HCT116 (cell line): ENCODE measurements at regions not wholly inside any gene's neighbourhood (a gene's known extent, or its start where the extent isn't known, plus 50 kb on each side); places are given as distances from the start of the nearest gene placed in this dataset.

Source experiments
- EGR1 ChIP-seq: IDR thresholded peaks from 2 replicates; pipeline ENCODE4 v1.6.1; 2012; ENCODE audit warnings: low read depth
- ELF1 ChIP-seq: IDR thresholded peaks from 2 replicates; pipeline ENCODE4 v1.6.1; 2012; ENCODE audit warnings: low read depth, borderline replicate concordance
- POLR2A ChIP-seq: IDR thresholded peaks from 2 replicates; pipeline ENCODE4 v1.7.0; 2011; ENCODE audit warnings: borderline replicate concordance; ENCODE audit not compliant: insufficient read depth, insufficient read length; ENCODE audit errors: extremely low read depth
- SRF ChIP-seq: IDR thresholded peaks from 2 replicates; pipeline ENCODE4 v1.6.1; 2012; ENCODE audit warnings: low read depth
- TF ChIP-seq, protein P1 (sequence below), 3 experiments: fragments of 200-600 bp in 1 of 3; sonication (generic) in 1 of 3; IDR thresholded peaks in 2 of 3; conservative IDR thresholded peaks in 1 of 3; 2 replicates each; pipeline ENCODE4 v1.5.1; 2012 to 2017; ENCODE audit warnings: low read depth in 2 of 3, low read length in 2 of 3, antibody characterized with exemption in 1 of 3, borderline replicate concordance in 1 of 3, control low read depth in 1 of 3, mild to moderate bottlenecking in 1 of 3, mixed read lengths in 1 of 3, mixed run types in 1 of 3, moderate library complexity in 1 of 3; ENCODE audit not compliant: insufficient read depth in 1 of 3
- TF ChIP-seq, protein P2 (sequence below): IDR thresholded peaks from 2 replicates; pipeline ENCODE4 v1.6.1; 2012
- TF ChIP-seq, protein P3 (sequence below): IDR thresholded peaks from 2 replicates; pipeline ENCODE4 v1.6.1; 2012; ENCODE audit warnings: low read depth

DNA sequence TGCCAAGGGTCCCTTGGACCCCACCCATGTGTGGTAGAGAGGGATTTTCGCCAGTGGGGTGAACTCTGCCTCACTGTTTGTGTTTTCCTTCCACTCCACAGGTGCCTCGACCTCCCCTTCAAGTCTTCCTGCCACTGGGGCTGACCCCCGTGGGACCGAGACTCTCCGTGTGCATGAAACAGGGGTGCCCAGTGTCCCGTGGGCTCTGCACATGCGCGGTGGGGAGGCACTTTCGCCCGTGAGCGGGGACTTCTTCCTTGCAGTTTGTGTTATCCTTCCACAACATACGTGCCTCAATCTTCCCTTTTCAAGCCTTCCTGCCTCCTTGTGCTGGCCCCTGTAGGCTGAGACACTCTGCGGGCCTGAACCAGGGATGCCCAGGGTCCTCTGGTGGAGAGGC, 362.4 kb downstream of the ALG10 start:
- TF ChIP-seq, protein P1, sequence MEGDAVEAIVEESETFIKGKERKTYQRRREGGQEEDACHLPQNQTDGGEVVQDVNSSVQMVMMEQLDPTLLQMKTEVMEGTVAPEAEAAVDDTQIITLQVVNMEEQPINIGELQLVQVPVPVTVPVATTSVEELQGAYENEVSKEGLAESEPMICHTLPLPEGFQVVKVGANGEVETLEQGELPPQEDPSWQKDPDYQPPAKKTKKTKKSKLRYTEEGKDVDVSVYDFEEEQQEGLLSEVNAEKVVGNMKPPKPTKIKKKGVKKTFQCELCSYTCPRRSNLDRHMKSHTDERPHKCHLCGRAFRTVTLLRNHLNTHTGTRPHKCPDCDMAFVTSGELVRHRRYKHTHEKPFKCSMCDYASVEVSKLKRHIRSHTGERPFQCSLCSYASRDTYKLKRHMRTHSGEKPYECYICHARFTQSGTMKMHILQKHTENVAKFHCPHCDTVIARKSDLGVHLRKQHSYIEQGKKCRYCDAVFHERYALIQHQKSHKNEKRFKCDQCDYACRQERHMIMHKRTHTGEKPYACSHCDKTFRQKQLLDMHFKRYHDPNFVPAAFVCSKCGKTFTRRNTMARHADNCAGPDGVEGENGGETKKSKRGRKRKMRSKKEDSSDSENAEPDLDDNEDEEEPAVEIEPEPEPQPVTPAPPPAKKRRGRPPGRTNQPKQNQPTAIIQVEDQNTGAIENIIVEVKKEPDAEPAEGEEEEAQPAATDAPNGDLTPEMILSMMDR (IDR thresholded peaks at IDR 0.05 in 2 of 3, conservative IDR thresholded peaks at IDR 0.05 in 1 of 3; ENCODE audit: borderline replicate concordance in 1 of 3, insufficient read depth in 1 of 3, low read depth in 2 of 3, low read length in 2 of 3), result no peak
- TF ChIP-seq EGR1, result no peak
- no peak for TF ChIP-seq POLR2A
- TF ChIP-seq ELF1, result no peak
- TF ChIP-seq, protein P2, sequence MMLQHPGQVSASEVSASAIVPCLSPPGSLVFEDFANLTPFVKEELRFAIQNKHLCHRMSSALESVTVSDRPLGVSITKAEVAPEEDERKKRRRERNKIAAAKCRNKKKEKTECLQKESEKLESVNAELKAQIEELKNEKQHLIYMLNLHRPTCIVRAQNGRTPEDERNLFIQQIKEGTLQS, result no peak
- no peak for TF ChIP-seq SRF
- TF ChIP-seq, protein P3, sequence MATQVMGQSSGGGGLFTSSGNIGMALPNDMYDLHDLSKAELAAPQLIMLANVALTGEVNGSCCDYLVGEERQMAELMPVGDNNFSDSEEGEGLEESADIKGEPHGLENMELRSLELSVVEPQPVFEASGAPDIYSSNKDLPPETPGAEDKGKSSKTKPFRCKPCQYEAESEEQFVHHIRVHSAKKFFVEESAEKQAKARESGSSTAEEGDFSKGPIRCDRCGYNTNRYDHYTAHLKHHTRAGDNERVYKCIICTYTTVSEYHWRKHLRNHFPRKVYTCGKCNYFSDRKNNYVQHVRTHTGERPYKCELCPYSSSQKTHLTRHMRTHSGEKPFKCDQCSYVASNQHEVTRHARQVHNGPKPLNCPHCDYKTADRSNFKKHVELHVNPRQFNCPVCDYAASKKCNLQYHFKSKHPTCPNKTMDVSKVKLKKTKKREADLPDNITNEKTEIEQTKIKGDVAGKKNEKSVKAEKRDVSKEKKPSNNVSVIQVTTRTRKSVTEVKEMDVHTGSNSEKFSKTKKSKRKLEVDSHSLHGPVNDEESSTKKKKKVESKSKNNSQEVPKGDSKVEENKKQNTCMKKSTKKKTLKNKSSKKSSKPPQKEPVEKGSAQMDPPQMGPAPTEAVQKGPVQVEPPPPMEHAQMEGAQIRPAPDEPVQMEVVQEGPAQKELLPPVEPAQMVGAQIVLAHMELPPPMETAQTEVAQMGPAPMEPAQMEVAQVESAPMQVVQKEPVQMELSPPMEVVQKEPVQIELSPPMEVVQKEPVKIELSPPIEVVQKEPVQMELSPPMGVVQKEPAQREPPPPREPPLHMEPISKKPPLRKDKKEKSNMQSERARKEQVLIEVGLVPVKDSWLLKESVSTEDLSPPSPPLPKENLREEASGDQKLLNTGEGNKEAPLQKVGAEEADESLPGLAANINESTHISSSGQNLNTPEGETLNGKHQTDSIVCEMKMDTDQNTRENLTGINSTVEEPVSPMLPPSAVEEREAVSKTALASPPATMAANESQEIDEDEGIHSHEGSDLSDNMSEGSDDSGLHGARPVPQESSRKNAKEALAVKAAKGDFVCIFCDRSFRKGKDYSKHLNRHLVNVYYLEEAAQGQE, result no peak
